ENCODE measurements at regions not wholly inside any gene's neighbourhood (a gene's known extent, or its start where the extent isn't known, plus 50 kb on each side); places are given as distances from the start of the nearest gene placed in this dataset.
A peak's percentile ranks its signal among the peaks of the same experiment; 100 is the strongest.

DNA sequence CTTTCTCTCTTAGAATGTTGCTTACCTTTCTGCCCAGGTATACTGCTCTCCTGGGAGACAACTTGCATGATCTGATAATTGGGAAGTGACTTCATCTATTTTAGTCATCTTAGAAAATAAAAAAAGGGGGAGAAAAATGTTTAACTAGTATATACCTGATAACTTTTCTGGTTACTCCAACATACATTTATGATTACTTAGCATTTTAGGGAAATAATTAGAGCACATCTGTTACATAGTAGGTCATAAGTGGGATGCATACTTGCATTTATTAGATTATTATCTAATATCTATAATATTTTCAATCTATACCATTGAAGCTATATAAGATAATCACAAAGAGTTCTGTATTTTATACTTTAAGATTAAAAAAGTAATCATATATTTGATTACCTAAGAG, 193.9 kb upstream of the EYS start:
- DNase-seq, result no peak

DNA sequence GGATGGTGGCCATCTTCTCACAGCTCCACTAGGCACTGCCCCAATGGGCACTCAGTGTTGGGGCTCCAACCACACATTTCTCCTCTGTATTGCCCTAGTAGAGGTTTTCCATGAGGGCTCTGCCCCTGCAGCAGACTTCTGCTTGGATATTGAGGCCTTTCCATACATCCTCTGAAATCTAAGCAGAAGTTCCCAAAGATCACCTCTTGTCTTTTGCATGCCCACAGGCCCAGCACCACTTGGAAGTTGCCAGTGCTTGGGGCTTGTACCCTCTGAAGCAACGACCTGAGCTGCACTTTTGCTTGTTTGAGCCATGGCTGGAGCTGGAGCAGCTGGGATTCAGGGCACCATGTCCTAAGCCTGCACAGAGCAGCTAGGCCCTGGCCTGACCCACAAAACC, 189.1 kb upstream of the EYS start:
- DNase-seq, result no peak

DNA sequence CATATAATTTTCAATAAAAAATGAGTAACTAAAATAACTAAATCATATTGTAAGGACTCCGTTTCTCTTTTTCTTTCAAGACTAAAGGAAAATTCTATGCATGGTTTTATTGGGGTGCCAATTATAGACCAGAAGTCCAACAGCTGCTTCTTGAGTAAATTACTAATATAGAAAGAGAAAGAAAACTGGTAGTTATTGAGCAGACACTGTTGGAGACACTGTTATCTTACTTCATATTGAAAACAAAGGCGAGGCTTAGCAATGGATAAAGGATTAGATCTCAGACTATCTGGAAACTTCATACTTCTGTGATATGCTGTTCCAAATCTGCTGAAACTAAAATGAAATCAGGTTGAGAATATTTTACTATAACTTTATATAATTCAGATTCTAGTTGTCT, 169.6 kb upstream of the EYS start:
- DNase-seq, result no peak

GRCh38 chr6:65852369-65852852, 145.4 kb upstream of the EYS start:
- DNase-seq, result no peak

DNA sequence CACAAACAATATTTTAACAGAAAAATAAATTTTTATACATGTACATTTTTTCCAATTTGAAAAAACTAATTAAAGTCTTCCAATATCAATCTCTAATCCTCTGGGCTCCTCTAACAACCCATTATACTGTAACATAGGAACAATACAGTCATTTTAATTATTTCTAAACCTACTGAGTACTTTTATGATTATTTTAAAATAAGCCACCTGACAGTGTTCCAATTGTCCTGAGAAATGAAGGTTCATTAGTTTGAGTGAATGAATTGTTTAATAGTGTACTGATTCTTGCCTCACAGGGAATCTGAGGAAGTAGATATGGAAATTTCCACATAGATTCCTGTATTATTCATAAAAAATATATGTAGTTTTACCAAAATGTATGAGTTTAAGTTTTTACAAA, 123.1 kb upstream of the EYS start:
- DNase-seq, result no peak

DNA sequence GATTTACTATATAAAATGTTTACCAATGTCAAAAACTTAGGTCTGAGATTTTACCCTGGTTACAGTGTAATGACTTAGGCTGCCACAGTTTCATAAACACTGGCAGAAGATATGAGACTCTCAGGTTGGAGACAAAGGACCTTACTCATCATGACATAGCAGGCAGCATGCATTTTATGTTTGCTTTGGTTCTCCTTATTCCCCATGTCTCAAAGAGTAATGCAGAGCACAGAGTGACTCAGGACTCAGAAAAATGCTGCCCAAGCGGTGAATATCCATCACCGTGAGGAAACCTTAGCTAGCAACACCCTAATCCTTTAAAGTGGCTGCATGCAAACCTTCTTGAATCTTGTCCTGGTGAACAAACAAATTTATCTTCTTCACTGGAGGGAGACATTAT, 112.1 kb upstream of the EYS start:
- DNase-seq, result no peak

GRCh38 chr6:65818576-65818975, 111.5 kb upstream of the EYS start:
- no peak for DNase-seq

GRCh38 chr6:65816991-65817390, 110.0 kb upstream of the EYS start:
- DNase-seq, result peak; percentile 28

- DNase-seq, result no peak
Observed at GRCh38 chr6:65814071-65814470, 107.0 kb upstream of the EYS start.

DNA sequence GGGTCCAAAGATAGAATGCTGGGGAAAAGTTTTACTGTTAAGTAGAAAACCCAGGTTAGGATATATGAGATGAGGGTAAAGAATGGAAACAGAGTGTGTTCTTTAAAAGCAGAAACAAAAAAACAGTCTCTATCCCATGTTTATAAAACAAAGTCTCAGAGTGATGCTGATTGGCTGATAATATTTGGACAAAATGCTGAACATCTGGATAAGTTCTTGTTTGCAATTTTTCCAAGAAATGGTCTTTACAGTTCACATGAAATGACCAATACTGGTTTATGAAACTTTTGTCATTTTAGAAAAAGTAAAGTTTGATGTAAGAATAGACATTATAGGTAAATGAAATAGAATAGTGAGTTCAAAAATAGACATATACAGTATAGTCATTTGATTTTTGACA, 96.2 kb upstream of the EYS start:
- no peak for DNase-seq

DNA sequence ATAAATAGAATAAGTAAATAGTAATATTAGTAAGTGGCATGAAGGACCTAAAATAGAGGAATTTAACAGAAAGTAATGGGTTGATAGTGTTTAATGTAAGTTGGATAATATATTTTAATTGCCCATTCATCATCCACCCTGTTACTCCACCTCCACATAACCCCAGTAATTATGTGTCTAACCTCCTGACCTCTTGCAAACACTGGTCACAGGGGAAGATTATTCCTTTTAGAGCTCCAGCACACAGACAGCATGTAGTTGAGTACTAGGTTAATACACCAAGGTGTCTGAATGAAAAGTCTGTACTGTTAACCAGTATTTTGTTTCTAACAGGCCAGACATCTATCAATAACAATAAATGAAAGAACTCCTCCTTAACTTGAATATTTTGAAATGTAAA, 92.4 kb upstream of the EYS start:
- no peak for DNase-seq

DNA sequence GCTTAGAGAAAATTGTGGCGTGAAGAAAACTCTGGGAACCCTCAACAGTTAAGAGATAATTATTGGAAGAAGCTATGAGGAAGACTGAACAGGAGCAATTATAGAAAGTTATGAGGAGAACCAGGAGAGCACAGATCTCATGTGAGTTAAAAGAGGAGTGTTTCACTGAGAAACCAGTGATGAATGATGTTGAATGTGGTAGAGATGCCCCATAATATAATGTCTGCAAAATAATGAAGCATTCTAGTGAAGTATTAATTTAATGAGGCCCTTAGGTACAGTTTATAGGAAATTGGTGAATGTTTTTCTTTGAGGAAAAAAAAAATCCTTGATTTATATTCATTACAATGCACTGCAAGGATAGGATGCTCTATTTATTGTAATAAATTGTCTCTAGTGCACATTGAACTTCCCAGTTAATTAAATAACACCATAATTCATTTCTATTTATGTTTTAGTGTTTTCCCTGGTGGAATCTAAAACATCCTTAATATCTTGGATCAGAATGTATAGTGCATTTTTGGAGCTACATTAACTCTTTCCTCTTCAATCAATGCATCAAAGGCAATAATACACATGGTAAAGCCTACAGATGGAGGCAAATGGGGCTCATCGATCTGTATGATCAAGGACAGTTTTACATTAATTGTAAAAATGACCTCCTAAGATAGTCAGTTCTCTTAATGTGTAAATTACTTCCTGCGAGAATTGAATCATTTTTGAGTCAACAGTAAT, 91.4 kb upstream of the EYS start:
- DNase-seq, result no peak

- no peak for DNase-seq
Observed at GRCh38 chr6:65790666-65791065, 83.6 kb upstream of the EYS start.

GRCh38 chr6:65787787-65788186, 80.8 kb upstream of the EYS start:
- DNase-seq, result no peak

- no peak for DNase-seq
Observed at GRCh38 chr6:65786815-65787214, 79.8 kb upstream of the EYS start.

- no peak for DNase-seq
Observed at GRCh38 chr6:65780691-65781090, 73.7 kb upstream of the EYS start.

DNA sequence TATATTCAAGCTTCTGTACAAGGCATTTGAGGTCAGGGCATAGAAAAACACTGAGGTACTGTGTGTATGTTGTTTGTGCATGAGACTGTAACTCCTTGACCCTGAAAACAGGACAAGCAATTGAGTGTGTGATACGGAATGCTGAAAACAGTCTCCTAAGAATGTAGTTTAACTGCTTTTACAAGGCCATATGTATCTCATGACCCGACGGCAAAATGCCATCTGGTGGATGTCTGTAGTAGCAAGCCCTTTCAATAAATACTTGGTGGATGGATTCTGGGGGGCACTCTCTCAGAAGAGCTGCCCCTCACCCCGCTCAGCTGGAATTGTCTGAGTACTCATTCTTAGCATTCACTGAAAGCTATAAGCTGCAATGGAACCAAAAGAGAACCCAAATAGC, 69.3 kb upstream of the EYS start:
- DNase-seq, result no peak

DNA sequence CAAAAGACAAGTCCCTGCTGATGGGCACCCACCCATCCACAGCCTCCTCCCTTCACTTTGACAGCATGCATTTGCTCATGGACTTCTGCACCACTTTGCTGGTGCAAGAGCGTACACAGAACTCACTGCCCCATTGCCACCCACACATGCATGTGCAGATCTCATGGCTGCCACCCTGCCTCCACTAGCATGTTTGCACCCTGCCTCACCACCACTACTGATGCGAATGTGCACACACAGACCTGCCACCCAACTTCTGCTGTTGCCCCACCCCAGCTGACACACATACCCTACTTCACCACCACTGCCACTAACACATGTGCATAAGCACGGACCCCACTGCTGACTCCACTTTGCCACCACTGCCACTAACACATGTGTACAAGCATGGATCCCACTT, 64.9 kb upstream of the EYS start:
- DNase-seq, result no peak

DNA sequence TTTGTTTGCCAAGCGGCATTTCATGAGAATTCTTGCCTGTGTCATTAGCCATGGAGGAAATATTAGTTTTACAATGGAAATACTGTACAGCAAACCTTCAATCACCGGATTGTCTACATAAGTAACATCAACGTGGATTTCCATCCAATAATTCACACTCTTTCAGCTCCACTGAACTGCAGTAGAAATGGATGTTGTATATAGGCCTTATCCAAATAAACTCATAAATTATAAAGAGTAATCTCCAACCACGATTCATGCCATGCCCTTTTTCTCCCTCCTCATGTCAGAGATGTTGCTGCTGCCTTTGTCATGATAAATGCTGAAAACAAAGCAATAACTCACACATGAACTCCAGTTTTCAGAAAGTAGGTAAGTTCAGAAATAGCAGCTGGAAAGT, 54.9 kb upstream of the EYS start:
- no peak for DNase-seq

DNA sequence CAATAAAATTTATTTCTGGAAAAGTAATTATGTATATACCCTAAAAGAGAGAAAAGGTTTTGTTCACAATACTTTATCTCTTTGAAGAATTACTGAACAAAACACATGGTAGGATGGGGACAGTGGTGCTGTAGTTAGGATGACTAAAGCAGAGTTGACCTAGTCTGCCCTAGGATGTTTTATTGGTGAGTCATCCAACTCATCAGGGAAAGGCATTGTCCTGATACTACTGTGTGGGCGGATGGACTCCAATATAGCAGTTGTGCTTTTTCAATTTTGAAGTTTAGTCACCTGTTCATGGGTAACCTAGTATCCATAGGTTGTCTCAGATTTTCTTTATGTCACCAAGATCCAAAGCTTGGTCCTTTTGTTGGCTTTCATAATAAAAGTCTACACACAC, 53.3 kb upstream of the EYS start:
- no peak for DNase-seq
